MM.1S (cell line): ENCODE measurements at regions not wholly inside any gene's neighbourhood (a gene's known extent, or its start where the extent isn't known, plus 50 kb on each side); places are given as distances from the start of the nearest gene placed in this dataset.

Experiments used
- EZH2 ChIP-seq: fragments of 300-600 bp; sonication (generic); optimal IDR thresholded peaks from 2 replicates; pipeline ENCODE3; 2017; ENCODE audit warnings: low read depth, mild to moderate bottlenecking, antibody characterized with exemption, low read length, mixed read lengths
- TF ChIP-seq, protein P1 (sequence below): fragments of 300-600 bp; sonication (generic); IDR thresholded peaks from 2 replicates; pipeline ENCODE4 v1.5.1; 2016; ENCODE audit warnings: antibody characterized with exemption, low read length, mixed read lengths

DNA sequence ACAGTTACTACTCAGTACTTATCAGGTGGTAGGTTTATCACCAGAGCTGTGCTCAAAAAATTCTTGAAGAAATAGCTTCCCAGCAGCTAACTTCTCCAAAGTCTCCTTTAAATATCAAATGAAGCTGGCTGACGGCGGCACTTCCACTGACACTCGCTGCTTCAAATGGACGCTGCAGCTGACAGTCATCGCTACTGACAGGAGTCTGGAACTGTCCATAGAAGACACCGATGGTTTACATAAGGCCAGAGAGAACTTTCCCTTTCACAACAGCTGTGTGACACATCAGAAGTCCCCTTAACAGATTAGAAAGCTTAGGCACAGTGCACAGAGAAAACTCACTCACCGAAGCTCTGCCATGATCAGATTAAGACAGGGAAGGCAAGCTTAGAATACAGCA is 270.2 kb downstream of the SHOX2 start:
- TF ChIP-seq, protein P1, sequence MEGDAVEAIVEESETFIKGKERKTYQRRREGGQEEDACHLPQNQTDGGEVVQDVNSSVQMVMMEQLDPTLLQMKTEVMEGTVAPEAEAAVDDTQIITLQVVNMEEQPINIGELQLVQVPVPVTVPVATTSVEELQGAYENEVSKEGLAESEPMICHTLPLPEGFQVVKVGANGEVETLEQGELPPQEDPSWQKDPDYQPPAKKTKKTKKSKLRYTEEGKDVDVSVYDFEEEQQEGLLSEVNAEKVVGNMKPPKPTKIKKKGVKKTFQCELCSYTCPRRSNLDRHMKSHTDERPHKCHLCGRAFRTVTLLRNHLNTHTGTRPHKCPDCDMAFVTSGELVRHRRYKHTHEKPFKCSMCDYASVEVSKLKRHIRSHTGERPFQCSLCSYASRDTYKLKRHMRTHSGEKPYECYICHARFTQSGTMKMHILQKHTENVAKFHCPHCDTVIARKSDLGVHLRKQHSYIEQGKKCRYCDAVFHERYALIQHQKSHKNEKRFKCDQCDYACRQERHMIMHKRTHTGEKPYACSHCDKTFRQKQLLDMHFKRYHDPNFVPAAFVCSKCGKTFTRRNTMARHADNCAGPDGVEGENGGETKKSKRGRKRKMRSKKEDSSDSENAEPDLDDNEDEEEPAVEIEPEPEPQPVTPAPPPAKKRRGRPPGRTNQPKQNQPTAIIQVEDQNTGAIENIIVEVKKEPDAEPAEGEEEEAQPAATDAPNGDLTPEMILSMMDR, result no peak
- TF ChIP-seq EZH2, result no peak
